ENCODE measurements at regions not wholly inside any gene's neighbourhood (a gene's known extent, or its start where the extent isn't known, plus 50 kb on each side); places are given as distances from the start of the nearest gene placed in this dataset.

GRCh38 chrX:40885989-40886388 lies 150.6 kb upstream of the MED14 start:
- Histone ChIP-seq H3K27ac (ENCODE audit: low read length in 2 of 2) (no peak overlapping the region), H3K36me3 (replicated peaks in 1 of 2; ENCODE audit: control extremely low read depth in 1 of 2, control insufficient read depth in 1 of 2, extremely low read depth in 1 of 2, insufficient read depth in 2 of 2, low read length in 1 of 2) (no peaks in the 10 kb centered on the region), H3K79me2 (ENCODE audit: control insufficient read depth, insufficient read depth, low read length) (no peaks in the 10 kb centered on the region), H3K4me2 (replicated peaks; ENCODE audit: low read depth, low read length, poor library complexity, severe bottlenecking) (no peak overlapping the region), H3K4me3 (ENCODE audit: control extremely low read depth in 1 of 5, extremely low read depth in 1 of 5, insufficient read depth in 1 of 5, low read depth in 2 of 5, low read length in 4 of 5) (no peak overlapping the region), H4K20me1 (ENCODE audit: control insufficient read depth, insufficient read depth, low read length, poor library complexity, severe bottlenecking) (no peaks in the 10 kb centered on the region), H3K4me1 (ENCODE audit: control insufficient read depth in 2 of 2, insufficient read depth in 2 of 2, low read length in 2 of 2) (no peaks in the 10 kb centered on the region), H3K9ac (ENCODE audit: low read length) (no peak overlapping the region), H2AFZ (ENCODE audit: insufficient read depth, low read depth, low read length, poor library complexity, severe bottlenecking) (no peak overlapping the region), H3K9me3 (ENCODE audit: control extremely low read depth in 1 of 3, control insufficient read depth in 2 of 3, insufficient read depth in 1 of 3, low read length in 2 of 3) (no peaks in the 10 kb centered on the region), H3K27me3 (replicated peaks in 1 of 4; ENCODE audit: control extremely low read depth in 1 of 4, control insufficient read depth in 3 of 4, insufficient read depth in 4 of 4, low read length in 3 of 4) (no peaks in the 10 kb centered on the region)
- intact Hi-C loops (cut with micrococcal nuclease): no loop called here
- no peak overlapping the region for H3K27ac Mint-ChIP-seq
- no peak overlapping the region for H3K4me3 Mint-ChIP-seq
- H3K9me3 Mint-ChIP-seq (ENCODE audit: insufficient read depth): no peaks in the 10 kb centered on the region
- H3K4me1 Mint-ChIP-seq: no peaks in the 10 kb centered on the region
- no peak for TF ChIP-seq EZH2 (IDR thresholded peaks at IDR 0.05; ENCODE audit: borderline replicate concordance, insufficient read depth, low read depth, low read length, poor library complexity, severe bottlenecking)
- TF ChIP-seq, protein P1, sequence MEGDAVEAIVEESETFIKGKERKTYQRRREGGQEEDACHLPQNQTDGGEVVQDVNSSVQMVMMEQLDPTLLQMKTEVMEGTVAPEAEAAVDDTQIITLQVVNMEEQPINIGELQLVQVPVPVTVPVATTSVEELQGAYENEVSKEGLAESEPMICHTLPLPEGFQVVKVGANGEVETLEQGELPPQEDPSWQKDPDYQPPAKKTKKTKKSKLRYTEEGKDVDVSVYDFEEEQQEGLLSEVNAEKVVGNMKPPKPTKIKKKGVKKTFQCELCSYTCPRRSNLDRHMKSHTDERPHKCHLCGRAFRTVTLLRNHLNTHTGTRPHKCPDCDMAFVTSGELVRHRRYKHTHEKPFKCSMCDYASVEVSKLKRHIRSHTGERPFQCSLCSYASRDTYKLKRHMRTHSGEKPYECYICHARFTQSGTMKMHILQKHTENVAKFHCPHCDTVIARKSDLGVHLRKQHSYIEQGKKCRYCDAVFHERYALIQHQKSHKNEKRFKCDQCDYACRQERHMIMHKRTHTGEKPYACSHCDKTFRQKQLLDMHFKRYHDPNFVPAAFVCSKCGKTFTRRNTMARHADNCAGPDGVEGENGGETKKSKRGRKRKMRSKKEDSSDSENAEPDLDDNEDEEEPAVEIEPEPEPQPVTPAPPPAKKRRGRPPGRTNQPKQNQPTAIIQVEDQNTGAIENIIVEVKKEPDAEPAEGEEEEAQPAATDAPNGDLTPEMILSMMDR (IDR thresholded peaks at IDR 0.05): no peak
- DNase-seq (no peak), ATAC-seq (ENCODE audit: low read depth) (no peak)
- ChIA-PET POLR2A (no interaction called here), CTCF (no interaction called here)
- H3K27me3 Mint-ChIP-seq: no peaks in the 10 kb centered on the region
- WGBS (ENCODE audit: insufficient coverage): no CpG with 5 or more reads among the region's 4 CpGs

GRCh38 chrX:40887476-40887875 lies 152.1 kb upstream of the MED14 start:
- H3K27me3 ChIP-seq (replicated peaks in 1 of 4; ENCODE audit: control extremely low read depth in 1 of 4, control insufficient read depth in 3 of 4, insufficient read depth in 4 of 4, low read length in 3 of 4): no peaks in the 10 kb centered on the region
- no peak for ATAC-seq (ENCODE audit: low read depth)
- no peak for DNase-seq
- no peak overlapping the region for H3K27ac ChIP-seq (ENCODE audit: low read length in 2 of 2)
- ChIA-PET CTCF (no interaction called here), POLR2A (no interaction called here)
- no peaks in the 10 kb centered on the region for H3K9me3 ChIP-seq (ENCODE audit: control extremely low read depth in 1 of 3, control insufficient read depth in 2 of 3, insufficient read depth in 1 of 3, low read length in 2 of 3)
- intact Hi-C loops (cut with micrococcal nuclease): no loop called here
- Mint-ChIP-seq H3K4me3 (no peak overlapping the region), H3K27ac (no peak overlapping the region), H3K27me3 (no peaks in the 10 kb centered on the region), H3K9me3 (ENCODE audit: insufficient read depth) (peaks cover 3% of the 10 kb centered on the region), H3K4me1 (no peaks in the 10 kb centered on the region)
- WGBS (ENCODE audit: insufficient coverage): no CpG with 5 or more reads among the region's 1 CpG
- H3K4me1 ChIP-seq (ENCODE audit: control insufficient read depth in 2 of 2, insufficient read depth in 2 of 2, low read length in 2 of 2): no peaks in the 10 kb centered on the region
- H3K4me3 ChIP-seq (ENCODE audit: control extremely low read depth in 1 of 5, extremely low read depth in 1 of 5, insufficient read depth in 1 of 5, low read depth in 2 of 5, low read length in 4 of 5): no peak overlapping the region
- H3K4me2 ChIP-seq (replicated peaks; ENCODE audit: low read depth, low read length, poor library complexity, severe bottlenecking): no peak overlapping the region
- no peaks in the 10 kb centered on the region for H4K20me1 ChIP-seq (ENCODE audit: control insufficient read depth, insufficient read depth, low read length, poor library complexity, severe bottlenecking)
- no peaks in the 10 kb centered on the region for H3K36me3 ChIP-seq (replicated peaks in 1 of 2; ENCODE audit: control extremely low read depth in 1 of 2, control insufficient read depth in 1 of 2, extremely low read depth in 1 of 2, insufficient read depth in 2 of 2, low read length in 1 of 2)
- H3K79me2 ChIP-seq (ENCODE audit: control insufficient read depth, insufficient read depth, low read length): no peaks in the 10 kb centered on the region
- no peak for TF ChIP-seq EZH2 (IDR thresholded peaks at IDR 0.05; ENCODE audit: borderline replicate concordance, insufficient read depth, low read depth, low read length, poor library complexity, severe bottlenecking)
- TF ChIP-seq, protein P1 (IDR thresholded peaks at IDR 0.05): no peak
- no peak overlapping the region for H3K9ac ChIP-seq (ENCODE audit: low read length)
- no peak overlapping the region for H2AFZ ChIP-seq (ENCODE audit: insufficient read depth, low read depth, low read length, poor library complexity, severe bottlenecking)

All from B cell (primary cell).